ENCODE measurements at regions not wholly inside any gene's neighbourhood (a gene's known extent, or its start where the extent isn't known, plus 50 kb on each side); places are given as distances from the start of the nearest gene placed in this dataset.
A peak's percentile ranks its signal among the peaks of the same experiment; 100 is the strongest.

DNA sequence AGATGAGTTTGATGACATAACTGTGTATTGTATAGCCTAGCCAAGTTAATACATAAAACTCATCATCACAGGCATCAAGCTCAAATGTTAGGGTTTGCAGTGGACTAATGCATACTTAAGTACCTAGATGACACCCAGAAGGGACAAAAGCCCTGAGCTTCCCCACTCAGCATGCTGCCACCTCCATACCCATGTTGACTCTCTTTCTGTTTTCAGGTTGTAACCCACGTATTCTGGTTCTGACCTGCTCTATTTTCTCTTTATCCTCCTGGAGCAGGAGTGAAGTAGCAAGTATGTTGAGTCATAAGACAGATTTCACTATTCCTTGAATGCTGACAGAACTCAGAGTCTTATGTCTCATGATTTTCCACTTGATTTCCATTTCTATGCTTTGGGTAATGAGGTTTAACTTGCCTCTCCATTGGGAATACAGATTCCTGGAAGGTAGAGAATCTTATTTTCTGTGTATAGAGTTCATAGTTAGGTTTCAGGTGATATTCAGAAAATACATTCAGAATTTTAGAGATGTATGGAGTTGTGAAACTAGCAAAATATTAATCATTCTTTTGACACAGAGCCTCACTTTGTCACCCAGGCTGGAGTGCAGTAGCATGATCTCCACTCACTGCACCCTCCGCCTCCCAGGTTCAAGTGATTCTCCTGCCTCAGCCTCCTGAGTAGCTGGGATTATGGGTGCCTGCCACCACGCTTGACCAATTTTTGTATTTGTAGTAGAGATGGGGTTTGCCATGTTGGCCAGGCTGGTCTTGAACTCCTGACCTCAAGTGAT lies 122.5 kb upstream of the KCNJ15 start:
- no peak overlapping the region for H3K4me3 Mint-ChIP-seq
- peaks cover 13% of the 10 kb centered on the region for H3K27me3 Mint-ChIP-seq (ENCODE audit: insufficient read depth)
- TF ChIP-seq, protein P1, sequence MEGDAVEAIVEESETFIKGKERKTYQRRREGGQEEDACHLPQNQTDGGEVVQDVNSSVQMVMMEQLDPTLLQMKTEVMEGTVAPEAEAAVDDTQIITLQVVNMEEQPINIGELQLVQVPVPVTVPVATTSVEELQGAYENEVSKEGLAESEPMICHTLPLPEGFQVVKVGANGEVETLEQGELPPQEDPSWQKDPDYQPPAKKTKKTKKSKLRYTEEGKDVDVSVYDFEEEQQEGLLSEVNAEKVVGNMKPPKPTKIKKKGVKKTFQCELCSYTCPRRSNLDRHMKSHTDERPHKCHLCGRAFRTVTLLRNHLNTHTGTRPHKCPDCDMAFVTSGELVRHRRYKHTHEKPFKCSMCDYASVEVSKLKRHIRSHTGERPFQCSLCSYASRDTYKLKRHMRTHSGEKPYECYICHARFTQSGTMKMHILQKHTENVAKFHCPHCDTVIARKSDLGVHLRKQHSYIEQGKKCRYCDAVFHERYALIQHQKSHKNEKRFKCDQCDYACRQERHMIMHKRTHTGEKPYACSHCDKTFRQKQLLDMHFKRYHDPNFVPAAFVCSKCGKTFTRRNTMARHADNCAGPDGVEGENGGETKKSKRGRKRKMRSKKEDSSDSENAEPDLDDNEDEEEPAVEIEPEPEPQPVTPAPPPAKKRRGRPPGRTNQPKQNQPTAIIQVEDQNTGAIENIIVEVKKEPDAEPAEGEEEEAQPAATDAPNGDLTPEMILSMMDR (IDR thresholded peaks at IDR 0.05) = no peak
- H3K27ac Mint-ChIP-seq = no peak overlapping the region
- peaks cover 5% of the 10 kb centered on the region; the same call in 1 of the 2 replicates for H3K4me1 Mint-ChIP-seq (ENCODE audit: low read depth)
- no peak for DNase-seq
- no peaks in the 10 kb centered on the region for H3K9me3 Mint-ChIP-seq
- H3K36me3 Mint-ChIP-seq (ENCODE audit: low read depth) = no peaks in the 10 kb centered on the region

DNA sequence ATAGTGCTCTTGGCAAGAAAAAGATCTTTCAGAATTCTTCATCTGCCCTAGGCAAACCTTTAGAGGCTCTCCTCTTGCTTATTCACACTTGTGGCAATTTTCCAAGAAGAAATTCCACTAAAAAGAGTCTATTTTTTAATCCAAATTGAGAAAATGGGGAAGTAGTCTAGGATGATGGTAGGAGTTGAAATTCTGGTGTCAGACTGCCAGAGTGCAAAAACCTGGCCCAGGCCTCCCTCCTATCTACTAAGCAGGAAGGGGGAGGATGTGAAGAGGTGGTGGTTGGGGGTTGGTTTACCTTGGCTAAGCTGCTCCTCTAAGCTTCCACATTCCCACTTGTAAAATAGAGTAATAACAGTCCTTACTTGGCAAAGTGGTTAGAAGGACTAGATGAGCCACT lies 120.6 kb upstream of the KCNJ15 start:
- DNase-seq = peak; percentile 50
- H3K27ac Mint-ChIP-seq = no peak overlapping the region
- no peaks in the 10 kb centered on the region for H3K36me3 Mint-ChIP-seq (ENCODE audit: low read depth)
- TF ChIP-seq, protein P1 (IDR thresholded peaks at IDR 0.05) = no peak
- no peak overlapping the region for H3K4me3 Mint-ChIP-seq
- H3K27me3 Mint-ChIP-seq (ENCODE audit: insufficient read depth) = peaks cover 7% of the 10 kb centered on the region; the same call in 1 of the 2 replicates
- H3K4me1 Mint-ChIP-seq (ENCODE audit: low read depth) = peaks cover 16% of the 10 kb centered on the region
- H3K9me3 Mint-ChIP-seq = no peaks in the 10 kb centered on the region

GRCh38 chr21:38139380-38140168 lies 117.2 kb upstream of the KCNJ15 start:
- no peaks in the 10 kb centered on the region for H3K36me3 Mint-ChIP-seq (ENCODE audit: low read depth)
- DNase-seq = no peak

DNA sequence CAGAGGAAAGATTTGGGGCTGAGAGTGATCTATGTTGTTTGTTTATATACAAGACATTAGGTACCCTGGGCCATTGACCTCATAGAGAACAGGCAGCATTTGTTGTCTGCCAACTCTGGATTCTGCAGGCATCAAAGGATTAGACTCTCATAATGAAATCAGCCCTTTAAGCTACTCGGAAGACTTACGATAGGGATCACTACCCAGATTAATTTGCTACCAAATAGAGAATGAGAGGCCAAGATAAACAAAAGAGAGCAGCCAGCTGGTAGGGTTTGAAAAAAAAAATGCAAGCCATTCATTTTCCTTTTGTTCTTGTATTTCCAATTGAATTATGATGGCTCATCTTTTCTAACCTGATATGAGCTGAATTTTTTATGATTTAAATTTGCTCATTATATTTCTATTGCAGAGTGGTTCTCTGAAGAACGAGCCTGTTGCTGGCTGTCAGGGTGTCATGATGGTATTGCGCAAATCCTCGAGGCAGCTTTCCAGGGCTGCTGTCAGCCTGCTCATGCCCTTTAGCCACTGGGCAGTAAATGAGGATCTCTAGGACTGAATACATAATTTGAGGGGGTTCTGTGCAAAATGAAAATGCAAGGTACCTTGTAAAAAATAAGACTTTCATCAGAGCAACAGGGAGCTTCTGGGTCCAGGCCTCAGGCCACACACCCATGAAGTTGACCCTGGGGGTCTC lies 116.4 kb upstream of the KCNJ15 start:
- Mint-ChIP-seq H3K27ac (no peak overlapping the region), H3K4me3 (no peak overlapping the region), H3K27me3 (ENCODE audit: insufficient read depth) (peaks cover 14% of the 10 kb centered on the region), H3K4me1 (ENCODE audit: low read depth) (peaks cover 16% of the 10 kb centered on the region), H3K36me3 (ENCODE audit: low read depth) (no peaks in the 10 kb centered on the region), H3K9me3 (peaks cover 3% of the 10 kb centered on the region)
- DNase-seq = peak; percentile 32
- TF ChIP-seq, protein P1 (IDR thresholded peaks at IDR 0.05) = no peak

More at GRCh38 chr21:38139380-38140168, 117.2 kb upstream of the KCNJ15 start:
- Mint-ChIP-seq H3K27me3 (ENCODE audit: insufficient read depth) (peaks cover 14% of the 10 kb centered on the region), H3K27ac (no peak overlapping the region), H3K4me3 (no peak overlapping the region), H3K4me1 (ENCODE audit: low read depth) (peaks cover 16% of the 10 kb centered on the region), H3K9me3 (no peaks in the 10 kb centered on the region)
- TF ChIP-seq, protein P1 (IDR thresholded peaks at IDR 0.05) = no peak

- Mint-ChIP-seq H3K9me3 (peaks cover 5% of the 10 kb centered on the region), H3K27me3 (ENCODE audit: insufficient read depth) (peaks cover 14% of the 10 kb centered on the region), H3K27ac (no peak overlapping the region), H3K4me1 (ENCODE audit: low read depth) (peaks cover 16% of the 10 kb centered on the region), H3K4me3 (no peak overlapping the region), H3K36me3 (ENCODE audit: low read depth) (no peaks in the 10 kb centered on the region)
- no peak for DNase-seq
- TF ChIP-seq, protein P1 (IDR thresholded peaks at IDR 0.05) = no peak
Observed at GRCh38 chr21:38142224-38142623, 114.6 kb upstream of the KCNJ15 start.
